SK-N-MC (cell line): ENCODE measurements at regions not wholly inside any gene's neighbourhood (a gene's known extent, or its start where the extent isn't known, plus 50 kb on each side); places are given as distances from the start of the nearest gene placed in this dataset.

Experiments
- EZH2 ChIP-seq: fragments of 200-600 bp; sonication (generic); IDR thresholded peaks from one replicate; pipeline ENCODE4 v1.6.1; 2017; ENCODE audit warnings: antibody characterized with exemption
- POLR2AphosphoS5 ChIP-seq: IDR thresholded peaks from 2 replicates; pipeline ENCODE4 v1.6.1; 2012; ENCODE audit warnings: mild to moderate bottlenecking, low read depth, low read length, borderline replicate concordance

- TF ChIP-seq POLR2AphosphoS5, result no peak
- no peak for TF ChIP-seq EZH2
These were observed 153.3 kb upstream of the LNX1 start for GRCh38 chr4:53744446-53745160.
